ENCODE measurements at regions not wholly inside any gene's neighbourhood (a gene's known extent, or its start where the extent isn't known, plus 50 kb on each side); places are given as distances from the start of the nearest gene placed in this dataset.

DNA sequence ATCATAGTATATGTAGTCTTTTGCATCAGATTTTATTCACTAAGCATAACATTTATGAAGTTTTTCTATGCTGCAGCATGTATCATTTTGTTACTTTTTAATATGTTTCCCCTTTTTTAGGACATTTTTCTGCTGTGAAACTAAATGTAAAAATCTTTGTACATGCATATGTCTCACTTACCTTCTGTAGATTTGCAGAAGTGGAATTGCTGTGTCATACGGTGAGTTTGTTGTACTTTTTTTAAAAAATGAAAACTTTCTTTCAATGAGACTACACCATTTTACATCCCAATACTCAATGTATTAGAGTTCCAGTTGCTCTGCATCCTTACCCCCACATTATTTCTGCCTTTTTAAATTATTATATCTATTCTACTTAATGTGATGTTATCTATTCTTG, 868.9 kb downstream of the PDHA2 start (continued):
- TF ChIP-seq REST (IDR thresholded peaks at IDR 0.05; ENCODE audit: unreplicated experiment) (no peak), NANOG (IDR thresholded peaks at IDR 0.05; ENCODE audit: borderline replicate concordance) (no peak), CTCF (conservative IDR thresholded peaks at IDR 0.05; ENCODE audit: low read depth in 2 of 2) (no peak), EZH2 (IDR thresholded peaks at IDR 0.05; ENCODE audit: low read depth, unreplicated experiment) (no peak)

DNA sequence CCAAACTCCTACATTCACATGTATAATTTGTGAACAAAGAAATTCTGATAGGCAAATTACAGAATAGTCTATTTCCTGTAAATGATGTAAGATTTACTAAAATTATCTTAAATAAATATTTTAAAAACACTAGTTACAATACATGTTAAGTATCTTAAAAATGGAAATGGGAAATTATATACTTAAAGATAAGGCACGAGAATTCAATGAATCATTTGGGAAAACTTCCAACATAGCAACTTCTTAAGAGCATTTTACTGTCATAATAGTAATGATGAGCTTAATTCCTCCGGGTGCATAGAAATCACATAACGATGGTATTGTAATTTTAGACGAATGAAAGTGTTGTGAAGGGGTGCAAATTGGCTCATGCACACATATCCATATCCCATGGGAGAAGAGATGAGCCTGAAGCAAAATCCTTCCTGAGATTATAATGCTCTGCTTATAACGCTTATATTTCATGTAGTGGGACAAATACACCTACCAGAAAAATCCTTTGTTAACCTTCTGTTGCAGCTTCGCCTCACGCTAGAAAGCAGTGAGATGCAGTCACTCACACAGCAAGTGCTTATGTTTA, 873.5 kb downstream of the PDHA2 start:
- H3K27me3 Mint-ChIP-seq (ENCODE audit: insufficient read depth, low read depth, poor library complexity), result no peaks in the 10 kb centered on the region
- no peak overlapping the region for H3K27ac Mint-ChIP-seq
- no peaks in the 10 kb centered on the region for H3K9me3 Mint-ChIP-seq
- DNase-seq (ENCODE audit: low spot score) (no peak), ATAC-seq (no peak)
- Histone ChIP-seq H3K79me2 (replicated peaks; ENCODE audit: insufficient read depth) (no peaks in the 10 kb centered on the region), H3K27me3 (ENCODE audit: insufficient read depth) (no peaks in the 10 kb centered on the region), H4K20me1 (replicated peaks; ENCODE audit: insufficient read depth) (no peaks in the 10 kb centered on the region), H3K4me2 (no peak overlapping the region), H3K9me2 (ENCODE audit: insufficient read depth) (no peaks in the 10 kb centered on the region), H2AFZ (no peak overlapping the region), H3F3A (replicated peaks; ENCODE audit: low read depth) (no peaks in the 10 kb centered on the region), H3K4me3 (no peak overlapping the region), H3K27ac (ENCODE audit: low read depth) (no peak overlapping the region), H3K4me1 (ENCODE audit: insufficient read depth) (no peaks in the 10 kb centered on the region), H3K36me3 (ENCODE audit: insufficient read depth) (no peaks in the 10 kb centered on the region)
- H3K36me3 Mint-ChIP-seq (ENCODE audit: low read depth), result no peaks in the 10 kb centered on the region
- H3K4me3 Mint-ChIP-seq, result no peak overlapping the region
- peaks cover 3% of the 10 kb centered on the region; the same call in 2 of the 3 replicates for H3K4me1 Mint-ChIP-seq
- TF ChIP-seq JUNB (IDR thresholded peaks at IDR 0.05; ENCODE audit: unreplicated experiment) (no peak), CTCF (conservative IDR thresholded peaks at IDR 0.05; ENCODE audit: low read depth in 2 of 2) (no peak), NANOG (IDR thresholded peaks at IDR 0.05; ENCODE audit: borderline replicate concordance) (no peak), ETS1 (IDR thresholded peaks at IDR 0.05) (no peak), POLR2AphosphoS5 (IDR thresholded peaks at IDR 0.05; ENCODE audit: low read depth) (no peak), CREB1 (CRISPR knock-in tag; IDR thresholded peaks at IDR 0.05; ENCODE audit: low read depth) (no peak), REST (IDR thresholded peaks at IDR 0.05; ENCODE audit: unreplicated experiment) (no peak), EZH2phosphoT487 (IDR thresholded peaks at IDR 0.05; ENCODE audit: unreplicated experiment) (no peak)

Data from GM23338 (cell line).